HepG2 (cell line): ENCODE measurements at regions not wholly inside any gene's neighbourhood (a gene's known extent, or its start where the extent isn't known, plus 50 kb on each side); places are given as distances from the start of the nearest gene placed in this dataset.

Source experiments
- CAMTA2 ChIP-seq: sonication (generic); formaldehyde crosslinking; IDR thresholded peaks from 2 replicates; pipeline ENCODE4 v1.4.0; 2020; ENCODE audit warnings: mild to moderate bottlenecking, missing genetic modification reagents, borderline replicate concordance
- CHCHD3 ChIP-seq: sonication (generic); formaldehyde crosslinking; IDR thresholded peaks from 2 replicates; pipeline ENCODE4 v1.8.0; 2022; ENCODE audit warnings: mild to moderate bottlenecking, missing genetic modification reagents, moderate library complexity
- CREB1 ChIP-seq, 2 experiments: fragments of 450-650 bp in 1 of 2; IDR thresholded peaks; 2 replicates each; pipeline ENCODE4 v1.6.1; 2016 to 2017; ENCODE audit warnings: control low read depth in 1 of 2, mild to moderate bottlenecking in 1 of 2, missing compliant biosample characterization in 1 of 2, missing genetic modification characterization in 1 of 2
- MEF2D ChIP-seq: sonication (generic); formaldehyde crosslinking; IDR thresholded peaks from 2 replicates; pipeline ENCODE4 v1.5.1; 2020; ENCODE audit warnings: mild to moderate bottlenecking, missing genetic modification reagents
- NR2F6 ChIP-seq, 2 experiments: IDR thresholded peaks; 2 replicates each; pipeline ENCODE4 v1.6.1; 2016; ENCODE audit warnings: antibody characterized with exemption in 1 of 2, mild to moderate bottlenecking in 1 of 2
- POLR2G ChIP-seq: fragments of 200-400 bp; formaldehyde crosslinking; IDR thresholded peaks from 2 replicates; pipeline ENCODE4 v1.6.1; 2018; ENCODE audit warnings: mild to moderate bottlenecking, low read depth, low read length, moderate library complexity
- SAP130 ChIP-seq: IDR thresholded peaks from 2 replicates; pipeline ENCODE4 v1.6.1; 2016; ENCODE audit warnings: low read depth
- SRY ChIP-seq: sonication (generic); formaldehyde crosslinking; IDR thresholded peaks from 2 replicates; pipeline ENCODE4 v1.8.0; 2022; ENCODE audit warnings: mild to moderate bottlenecking, missing genetic modification reagents
- TCF12 ChIP-seq, 2 experiments: fragments of 450-650 bp in 1 of 2; sonication (generic) in 1 of 2; formaldehyde crosslinking in 1 of 2; IDR thresholded peaks; 2 replicates each; pipeline versions ENCODE4 v1.6.1 to v1.8.0; 2017 to 2022; ENCODE audit warnings: antibody characterized with exemption in 1 of 2, mild to moderate bottlenecking in 1 of 2, missing genetic modification reagents in 1 of 2, moderate library complexity in 1 of 2
- TEAD3 ChIP-seq: optimal IDR thresholded peaks from 2 replicates; pipeline ENCODE3; 2016; ENCODE audit warnings: borderline replicate concordance
- ZMYM2 ChIP-seq: sonication (generic); formaldehyde crosslinking; IDR thresholded peaks from 2 replicates; pipeline ENCODE4 v1.8.0; 2022; ENCODE audit warnings: mild to moderate bottlenecking, missing genetic modification reagents
- ZNF354B ChIP-seq: sonication (generic); formaldehyde crosslinking; IDR thresholded peaks from 2 replicates; pipeline ENCODE4 v1.8.0; 2022; ENCODE audit warnings: mild to moderate bottlenecking, missing genetic modification reagents
- ZNF570 ChIP-seq: sonication (generic); formaldehyde crosslinking; IDR thresholded peaks from 2 replicates; pipeline ENCODE4 v1.4.0; 2020; ENCODE audit warnings: mild to moderate bottlenecking, missing genetic modification reagents, borderline replicate concordance
- TF ChIP-seq, protein P1 (sequence below): sonication (generic); formaldehyde crosslinking; IDR thresholded peaks from 2 replicates; pipeline ENCODE4 v1.5.0; 2020; ENCODE audit warnings: mild to moderate bottlenecking, missing genetic modification reagents, moderate library complexity
- TF ChIP-seq, protein P2 (sequence below): sonication (generic); formaldehyde crosslinking; IDR thresholded peaks from 2 replicates; pipeline ENCODE4 v1.4.0; 2020; ENCODE audit warnings: mild to moderate bottlenecking, missing genetic modification reagents
- TF ChIP-seq, protein P3 (sequence below): conservative IDR thresholded peaks from 2 replicates; pipeline ENCODE4 v1.6.1; 2018; ENCODE audit warnings: missing genetic modification reagents
- TF ChIP-seq, protein P4 (sequence below): IDR thresholded peaks from 2 replicates; pipeline ENCODE4 v1.6.1; 2016; ENCODE audit warnings: missing genetic modification reagents, missing compliant biosample characterization
- TF ChIP-seq, protein P5 (sequence below), 2 experiments: sonication (generic) in 1 of 2; formaldehyde crosslinking in 1 of 2; IDR thresholded peaks; 2 replicates each; pipeline versions ENCODE4 v1.6.1 to v1.9.0; 2014 to 2022; ENCODE audit warnings: antibody characterized with exemption in 1 of 2, borderline replicate concordance in 1 of 2, inconsistent platforms in 1 of 2, low read depth in 1 of 2, missing genetic modification reagents in 1 of 2

DNA sequence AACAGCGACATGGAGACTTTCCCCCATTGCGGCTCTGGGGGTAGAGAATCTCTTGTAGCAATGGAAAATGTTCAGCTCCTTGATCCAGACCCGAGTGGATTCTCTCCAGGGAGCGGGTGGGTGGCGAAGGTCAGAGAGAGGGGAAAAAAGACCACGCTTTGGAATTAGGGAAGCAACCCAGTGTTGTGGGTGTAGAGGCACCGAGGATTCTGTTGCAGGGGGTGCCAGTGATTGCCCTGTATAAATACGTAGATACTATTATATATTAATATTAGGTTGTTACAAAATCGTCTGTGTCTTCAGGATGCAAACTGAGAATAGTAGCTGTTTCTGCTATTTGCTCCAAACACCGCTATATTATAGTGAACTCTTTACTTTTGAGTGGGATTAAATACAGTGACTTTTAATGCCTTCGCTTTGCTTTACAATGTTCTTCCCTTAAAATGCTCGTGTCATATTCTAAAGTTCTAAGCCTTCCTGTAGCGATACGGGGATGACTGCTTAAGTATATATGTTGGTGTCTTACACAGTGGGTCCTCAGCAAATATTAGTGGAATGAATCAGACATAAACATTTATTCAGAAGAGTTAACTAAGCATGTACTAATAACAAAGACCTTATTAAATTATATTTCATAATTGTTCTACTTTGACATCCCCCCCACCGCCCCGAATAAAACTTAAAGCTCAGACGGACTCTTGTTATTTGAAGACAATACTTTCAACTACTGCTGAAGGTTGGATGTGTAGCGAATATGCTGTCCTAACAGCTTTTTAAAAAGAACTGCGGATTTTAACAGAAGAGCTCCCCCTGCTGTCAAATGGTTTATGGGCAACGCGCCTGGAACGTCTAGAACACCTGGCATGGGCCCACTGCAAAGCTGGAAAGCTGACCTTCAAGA is 136.4 kb upstream of the KRAS start (continued):
- TF ChIP-seq, protein P1, sequence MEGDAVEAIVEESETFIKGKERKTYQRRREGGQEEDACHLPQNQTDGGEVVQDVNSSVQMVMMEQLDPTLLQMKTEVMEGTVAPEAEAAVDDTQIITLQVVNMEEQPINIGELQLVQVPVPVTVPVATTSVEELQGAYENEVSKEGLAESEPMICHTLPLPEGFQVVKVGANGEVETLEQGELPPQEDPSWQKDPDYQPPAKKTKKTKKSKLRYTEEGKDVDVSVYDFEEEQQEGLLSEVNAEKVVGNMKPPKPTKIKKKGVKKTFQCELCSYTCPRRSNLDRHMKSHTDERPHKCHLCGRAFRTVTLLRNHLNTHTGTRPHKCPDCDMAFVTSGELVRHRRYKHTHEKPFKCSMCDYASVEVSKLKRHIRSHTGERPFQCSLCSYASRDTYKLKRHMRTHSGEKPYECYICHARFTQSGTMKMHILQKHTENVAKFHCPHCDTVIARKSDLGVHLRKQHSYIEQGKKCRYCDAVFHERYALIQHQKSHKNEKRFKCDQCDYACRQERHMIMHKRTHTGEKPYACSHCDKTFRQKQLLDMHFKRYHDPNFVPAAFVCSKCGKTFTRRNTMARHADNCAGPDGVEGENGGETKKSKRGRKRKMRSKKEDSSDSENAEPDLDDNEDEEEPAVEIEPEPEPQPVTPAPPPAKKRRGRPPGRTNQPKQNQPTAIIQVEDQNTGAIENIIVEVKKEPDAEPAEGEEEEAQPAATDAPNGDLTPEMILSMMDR (CRISPR knock-in tag): peak; percentile 84
- TF ChIP-seq CHCHD3 (CRISPR knock-in tag) (no peak), TEAD3 (CRISPR knock-in tag) (peak; percentile 50), TCF12 (IDR thresholded peaks at IDR 0.05) (no peak), TCF12 (CRISPR knock-in tag; IDR thresholded peaks at IDR 0.05) (no peak), CAMTA2 (CRISPR knock-in tag) (no peak), SRY (CRISPR knock-in tag) (no peak), ZNF570 (CRISPR knock-in tag) (no peak), NR2F6 (IDR thresholded peaks at IDR 0.05) (no peak), NR2F6 (CRISPR knock-in tag; IDR thresholded peaks at IDR 0.05) (no peak), MEF2D (no peak), POLR2G (no peak), CREB1 (IDR thresholded peaks at IDR 0.05) (no peak), CREB1 (CRISPR knock-in tag; IDR thresholded peaks at IDR 0.05) (peak; percentile 47; the same call in 1 of the 2 replicates), ZNF354B (CRISPR knock-in tag) (no peak), ZMYM2 (CRISPR knock-in tag) (no peak), SAP130 (CRISPR knock-in tag) (peak; percentile 39; the same call in 1 of the 2 replicates)
- TF ChIP-seq, protein P2, sequence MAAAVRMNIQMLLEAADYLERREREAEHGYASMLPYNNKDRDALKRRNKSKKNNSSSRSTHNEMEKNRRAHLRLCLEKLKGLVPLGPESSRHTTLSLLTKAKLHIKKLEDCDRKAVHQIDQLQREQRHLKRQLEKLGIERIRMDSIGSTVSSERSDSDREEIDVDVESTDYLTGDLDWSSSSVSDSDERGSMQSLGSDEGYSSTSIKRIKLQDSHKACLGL (CRISPR knock-in tag): no peak
- TF ChIP-seq, protein P3, sequence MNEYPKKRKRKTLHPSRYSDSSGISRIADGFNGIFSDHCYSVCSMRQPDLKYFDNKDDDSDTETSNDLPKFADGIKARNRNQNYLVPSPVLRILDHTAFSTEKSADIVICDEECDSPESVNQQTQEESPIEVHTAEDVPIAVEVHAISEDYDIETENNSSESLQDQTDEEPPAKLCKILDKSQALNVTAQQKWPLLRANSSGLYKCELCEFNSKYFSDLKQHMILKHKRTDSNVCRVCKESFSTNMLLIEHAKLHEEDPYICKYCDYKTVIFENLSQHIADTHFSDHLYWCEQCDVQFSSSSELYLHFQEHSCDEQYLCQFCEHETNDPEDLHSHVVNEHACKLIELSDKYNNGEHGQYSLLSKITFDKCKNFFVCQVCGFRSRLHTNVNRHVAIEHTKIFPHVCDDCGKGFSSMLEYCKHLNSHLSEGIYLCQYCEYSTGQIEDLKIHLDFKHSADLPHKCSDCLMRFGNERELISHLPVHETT (CRISPR knock-in tag): no peak
- TF ChIP-seq, protein P4, sequence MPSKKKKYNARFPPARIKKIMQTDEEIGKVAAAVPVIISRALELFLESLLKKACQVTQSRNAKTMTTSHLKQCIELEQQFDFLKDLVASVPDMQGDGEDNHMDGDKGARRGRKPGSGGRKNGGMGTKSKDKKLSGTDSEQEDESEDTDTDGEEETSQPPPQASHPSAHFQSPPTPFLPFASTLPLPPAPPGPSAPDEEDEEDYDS: 0 out of 2 replicates have a peak, but pooled peaks have one; percentile 26
- TF ChIP-seq, protein P5, sequence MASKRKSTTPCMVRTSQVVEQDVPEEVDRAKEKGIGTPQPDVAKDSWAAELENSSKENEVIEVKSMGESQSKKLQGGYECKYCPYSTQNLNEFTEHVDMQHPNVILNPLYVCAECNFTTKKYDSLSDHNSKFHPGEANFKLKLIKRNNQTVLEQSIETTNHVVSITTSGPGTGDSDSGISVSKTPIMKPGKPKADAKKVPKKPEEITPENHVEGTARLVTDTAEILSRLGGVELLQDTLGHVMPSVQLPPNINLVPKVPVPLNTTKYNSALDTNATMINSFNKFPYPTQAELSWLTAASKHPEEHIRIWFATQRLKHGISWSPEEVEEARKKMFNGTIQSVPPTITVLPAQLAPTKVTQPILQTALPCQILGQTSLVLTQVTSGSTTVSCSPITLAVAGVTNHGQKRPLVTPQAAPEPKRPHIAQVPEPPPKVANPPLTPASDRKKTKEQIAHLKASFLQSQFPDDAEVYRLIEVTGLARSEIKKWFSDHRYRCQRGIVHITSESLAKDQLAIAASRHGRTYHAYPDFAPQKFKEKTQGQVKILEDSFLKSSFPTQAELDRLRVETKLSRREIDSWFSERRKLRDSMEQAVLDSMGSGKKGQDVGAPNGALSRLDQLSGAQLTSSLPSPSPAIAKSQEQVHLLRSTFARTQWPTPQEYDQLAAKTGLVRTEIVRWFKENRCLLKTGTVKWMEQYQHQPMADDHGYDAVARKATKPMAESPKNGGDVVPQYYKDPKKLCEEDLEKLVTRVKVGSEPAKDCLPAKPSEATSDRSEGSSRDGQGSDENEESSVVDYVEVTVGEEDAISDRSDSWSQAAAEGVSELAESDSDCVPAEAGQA (IDR thresholded peaks at IDR 0.05; ENCODE audit: low read depth): no peak
- TF ChIP-seq, protein P5 (CRISPR knock-in tag; IDR thresholded peaks at IDR 0.05; ENCODE audit: borderline replicate concordance): no peak
